Omental fat pad (tissue), 3 donors: ENCODE measurements at regions not wholly inside any gene's neighbourhood (a gene's known extent, or its start where the extent isn't known, plus 50 kb on each side); places are given as distances from the start of the nearest gene placed in this dataset.

Source experiments
- ATAC-seq: fragments of 150-250 bp; one replicate; pipeline ENCODE4 v1.9.1; 2016; ENCODE audit warnings: mild to moderate bottlenecking, moderate library complexity; ENCODE audit not compliant: low FRiP score
- DNase-seq: peaks from one replicate; pipeline ENCODE4 v3.0.0-alpha.2; 2019; ENCODE audit warnings: low spot score
- TF ChIP-seq, protein P1 (sequence below), 3 donors: fragments of 450-650 bp; IDR thresholded peaks; one replicate each; pipeline ENCODE4 v1.5.1; 2016 to 2017; ENCODE audit warnings: antibody characterized with exemption in 3 of 3, mild to moderate bottlenecking in 3 of 3, moderate library complexity in 2 of 3

GRCh38 chr2:120443946-120444345 is 98.0 kb downstream of the INHBB start:
- TF ChIP-seq, protein P1, sequence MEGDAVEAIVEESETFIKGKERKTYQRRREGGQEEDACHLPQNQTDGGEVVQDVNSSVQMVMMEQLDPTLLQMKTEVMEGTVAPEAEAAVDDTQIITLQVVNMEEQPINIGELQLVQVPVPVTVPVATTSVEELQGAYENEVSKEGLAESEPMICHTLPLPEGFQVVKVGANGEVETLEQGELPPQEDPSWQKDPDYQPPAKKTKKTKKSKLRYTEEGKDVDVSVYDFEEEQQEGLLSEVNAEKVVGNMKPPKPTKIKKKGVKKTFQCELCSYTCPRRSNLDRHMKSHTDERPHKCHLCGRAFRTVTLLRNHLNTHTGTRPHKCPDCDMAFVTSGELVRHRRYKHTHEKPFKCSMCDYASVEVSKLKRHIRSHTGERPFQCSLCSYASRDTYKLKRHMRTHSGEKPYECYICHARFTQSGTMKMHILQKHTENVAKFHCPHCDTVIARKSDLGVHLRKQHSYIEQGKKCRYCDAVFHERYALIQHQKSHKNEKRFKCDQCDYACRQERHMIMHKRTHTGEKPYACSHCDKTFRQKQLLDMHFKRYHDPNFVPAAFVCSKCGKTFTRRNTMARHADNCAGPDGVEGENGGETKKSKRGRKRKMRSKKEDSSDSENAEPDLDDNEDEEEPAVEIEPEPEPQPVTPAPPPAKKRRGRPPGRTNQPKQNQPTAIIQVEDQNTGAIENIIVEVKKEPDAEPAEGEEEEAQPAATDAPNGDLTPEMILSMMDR (IDR thresholded peaks at IDR 0.05), result no peak
- no peak for ATAC-seq

GRCh38 chr2:120444691-120445240 is 98.8 kb downstream of the INHBB start:
- DNase-seq (no peak), ATAC-seq (no peak)
- TF ChIP-seq, protein P1 (IDR thresholded peaks at IDR 0.05), result no peak

More at GRCh38 chr2:120443946-120444345, 98.0 kb downstream of the INHBB start:
- DNase-seq, result no peak

DNA sequence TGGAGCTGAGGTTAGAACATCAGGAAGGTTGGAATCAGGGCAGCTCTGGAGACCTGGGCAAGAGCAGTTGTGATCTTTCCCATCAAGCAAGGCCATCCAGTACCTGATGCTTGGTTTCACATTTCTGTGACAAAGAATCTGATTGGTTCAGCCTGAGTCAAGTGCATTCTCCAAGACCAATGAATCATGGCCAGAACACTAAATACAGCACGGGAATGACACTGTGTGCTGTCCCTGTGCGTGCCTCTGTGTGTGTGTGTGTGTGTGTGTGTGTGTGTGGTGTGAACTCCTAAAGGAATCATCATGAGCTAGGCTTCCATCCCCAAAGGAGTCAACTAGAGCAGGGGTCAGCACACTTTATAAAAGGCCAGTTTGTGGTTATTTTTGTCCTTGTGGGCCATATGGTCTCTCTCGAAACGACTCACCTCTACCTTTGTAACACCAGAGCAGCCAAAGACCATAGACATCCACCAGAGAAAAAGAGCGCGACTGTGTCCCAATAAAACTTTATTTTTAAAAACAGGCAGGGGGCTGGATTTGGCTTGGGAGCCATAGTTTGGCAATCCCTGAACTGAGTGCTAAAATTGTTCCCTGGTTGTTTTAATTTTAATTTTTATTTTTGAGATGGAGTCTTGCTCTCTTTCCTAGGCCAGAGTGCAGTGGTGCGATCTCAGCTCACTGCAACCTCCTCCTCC is 99.7 kb downstream of the INHBB start:
- TF ChIP-seq, protein P1 (IDR thresholded peaks at IDR 0.05), result no peak
- ATAC-seq (no peak), DNase-seq (no peak)

DNA sequence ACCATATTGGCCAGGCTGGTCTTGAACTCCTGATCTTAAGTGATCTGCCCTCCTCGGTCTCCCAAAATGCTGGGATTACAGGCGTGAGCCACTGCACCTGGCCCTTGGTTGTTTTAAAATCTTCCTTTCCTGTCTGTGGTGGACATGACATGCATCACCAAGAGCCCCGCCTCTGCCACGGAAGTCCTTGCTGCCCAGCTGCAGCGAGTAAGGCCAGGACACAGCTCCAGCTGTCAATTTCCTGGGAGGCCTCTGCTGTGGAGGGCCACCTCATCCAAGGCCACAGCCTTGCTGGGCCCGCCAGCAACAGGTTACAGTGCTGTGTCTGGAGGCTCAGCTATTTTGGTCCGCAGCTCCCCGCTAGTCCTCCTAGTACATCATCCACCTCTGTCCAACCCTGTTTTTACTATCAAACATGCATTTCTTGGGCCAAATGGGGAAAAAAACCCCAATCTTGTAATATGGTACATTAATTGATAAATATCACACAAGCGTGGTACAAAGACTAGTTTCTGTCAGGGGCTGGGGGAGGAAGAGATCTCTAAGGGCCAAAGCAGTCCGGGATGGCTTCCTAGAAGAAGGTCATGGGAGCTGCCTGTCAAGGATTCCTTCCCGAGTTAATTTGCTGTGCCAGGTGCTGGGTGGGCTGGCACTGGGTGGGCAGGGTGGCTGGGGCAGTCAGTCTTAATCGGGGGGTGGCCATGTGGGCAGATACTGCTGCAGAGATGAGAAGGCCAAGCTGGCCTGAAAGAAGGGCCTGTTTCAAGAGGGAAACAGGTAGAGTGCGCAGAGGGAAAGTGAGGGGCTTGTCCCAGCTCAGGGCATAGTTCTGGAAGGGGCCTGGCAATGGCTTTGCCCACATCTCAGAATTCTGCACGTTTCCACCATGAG is 100.5 kb downstream of the INHBB start:
- TF ChIP-seq, protein P1 (IDR thresholded peaks at IDR 0.05), result no peak
- no peak for ATAC-seq
- DNase-seq, result no peak

- no peak for DNase-seq
- TF ChIP-seq, protein P1 (IDR thresholded peaks at IDR 0.05), result no peak
- no peak for ATAC-seq
Observed at GRCh38 chr2:120447127-120447785, 101.3 kb downstream of the INHBB start.

DNA sequence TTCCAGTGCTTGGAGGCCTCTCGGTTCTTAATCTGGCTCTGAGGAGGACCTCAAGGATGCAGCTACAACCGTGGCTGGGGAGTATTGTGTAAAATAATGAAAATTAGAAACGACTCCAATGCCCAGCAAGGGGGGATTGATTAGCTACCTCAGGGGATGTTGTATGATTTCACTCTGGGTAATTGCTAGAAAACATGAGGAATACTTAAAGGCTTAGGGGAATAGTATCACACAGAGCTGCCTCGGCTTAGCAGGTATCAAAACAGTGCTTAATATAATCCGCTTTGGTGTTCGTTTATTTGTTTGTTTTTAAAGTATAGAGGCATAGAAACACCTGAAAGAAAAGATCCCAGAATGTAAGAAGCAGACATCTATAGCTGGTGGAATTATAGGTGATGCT is 102.5 kb downstream of the INHBB start:
- TF ChIP-seq, protein P1 (IDR thresholded peaks at IDR 0.05), result no peak
- DNase-seq, result no peak
- no peak for ATAC-seq
